D721Med (cell line): ENCODE measurements at regions not wholly inside any gene's neighbourhood (a gene's known extent, or its start where the extent isn't known, plus 50 kb on each side); places are given as distances from the start of the nearest gene placed in this dataset.

ENCODE experiments used
- DNase-seq: peaks from one replicate; pipeline ENCODE4 v3.0.0; 2011; ENCODE audit warnings: low spot score; ENCODE audit not compliant: insufficient read length
- FAIRE-seq: peaks from 2 replicates; lab custom pipeline; 2011; peaks lifted over from hg19 to GRCh38; lab: Jason Lieb, UNC
- CTCF ChIP-seq: IDR thresholded peaks from 2 replicates; pipeline ENCODE4 v1.5.1; 2012; ENCODE audit warnings: mild to moderate bottlenecking, control low read depth; ENCODE audit not compliant: insufficient read depth; ENCODE audit errors: missing control alignments

GRCh38 chr12:87107766-87108165 is 851.6 kb upstream of the MGAT4C start:
- no peak for TF ChIP-seq CTCF
- DNase-seq, result no peak
- FAIRE-seq, result no peak

- FAIRE-seq, result no peak
- TF ChIP-seq CTCF, result no peak
- no peak for DNase-seq
Measured at GRCh38 chr12:87107270-87107669, 851.1 kb upstream of the MGAT4C start.

GRCh38 chr12:87096082-87096585 is 839.9 kb upstream of the MGAT4C start:
- DNase-seq (no peak), FAIRE-seq (no peak)
- no peak for TF ChIP-seq CTCF

GRCh38 chr12:87094356-87094755 is 838.2 kb upstream of the MGAT4C start:
- FAIRE-seq, result no peak

GRCh38 chr12:87092421-87092820 is 836.2 kb upstream of the MGAT4C start:
- no peak for TF ChIP-seq CTCF
- FAIRE-seq, result no peak

More at GRCh38 chr12:87094356-87094755, 838.2 kb upstream of the MGAT4C start:
- TF ChIP-seq CTCF, result no peak
- no peak for DNase-seq

GRCh38 chr12:87086118-87086891 is 830.1 kb upstream of the MGAT4C start:
- FAIRE-seq, result no peak
- TF ChIP-seq CTCF, result no peak
- no peak for DNase-seq

More at GRCh38 chr12:87092421-87092820, 836.2 kb upstream of the MGAT4C start:
- DNase-seq, result no peak

- FAIRE-seq (no peak), DNase-seq (no peak)
- no peak for TF ChIP-seq CTCF
Measured at GRCh38 chr12:87085286-87085685, 829.1 kb upstream of the MGAT4C start.
